GM21447 (cell line): ENCODE measurements at regions not wholly inside any gene's neighbourhood (a gene's known extent, or its start where the extent isn't known, plus 50 kb on each side); places are given as distances from the start of the nearest gene placed in this dataset.

Experiments used
- ATAC-seq: cut with Tn5 transposase; IDR thresholded peaks from one replicate; pipeline ENCODE4 v1.9.1; 2021; ENCODE audit not compliant: unreplicated experiment

- no peak for ATAC-seq
These were observed 191.6 kb upstream of the CADM1 start for GRCh38 chr11:115695677-115696364.

GRCh38 chr11:115693002-115693401 is 188.8 kb upstream of the CADM1 start:
- ATAC-seq, result no peak

GRCh38 chr11:115691030-115691429 is 186.8 kb upstream of the CADM1 start:
- no peak for ATAC-seq

- no peak for ATAC-seq
These were observed 183.7 kb upstream of the CADM1 start for GRCh38 chr11:115687934-115688333.

- no peak for ATAC-seq
These were observed 180.5 kb upstream of the CADM1 start for GRCh38 chr11:115684699-115685098.

GRCh38 chr11:115684135-115684534 is 179.9 kb upstream of the CADM1 start:
- no peak for ATAC-seq

- ATAC-seq, result no peak
These were observed 178.7 kb upstream of the CADM1 start for GRCh38 chr11:115682888-115683287.

GRCh38 chr11:115682101-115682500 is 177.9 kb upstream of the CADM1 start:
- no peak for ATAC-seq

GRCh38 chr11:115679945-115680344 is 175.7 kb upstream of the CADM1 start:
- no peak for ATAC-seq

GRCh38 chr11:115678942-115679341 is 174.7 kb upstream of the CADM1 start:
- no peak for ATAC-seq

GRCh38 chr11:115677190-115677589 is 173.0 kb upstream of the CADM1 start:
- no peak for ATAC-seq

GRCh38 chr11:115676768-115677167 is 172.6 kb upstream of the CADM1 start:
- no peak for ATAC-seq

GRCh38 chr11:115676206-115676605 is 172.0 kb upstream of the CADM1 start:
- no peak for ATAC-seq

- no peak for ATAC-seq
These were observed 170.8 kb upstream of the CADM1 start for GRCh38 chr11:115674937-115675544.

- ATAC-seq, result no peak
These were observed 170.1 kb upstream of the CADM1 start for GRCh38 chr11:115674176-115674936.

GRCh38 chr11:115673720-115674119 is 169.5 kb upstream of the CADM1 start:
- ATAC-seq, result no peak

- no peak for ATAC-seq
These were observed 168.8 kb upstream of the CADM1 start for GRCh38 chr11:115672999-115673411.

GRCh38 chr11:115672412-115672811 is 168.2 kb upstream of the CADM1 start:
- no peak for ATAC-seq

- ATAC-seq, result no peak
These were observed 166.5 kb upstream of the CADM1 start for GRCh38 chr11:115670538-115671205.

GRCh38 chr11:115665958-115666357 is 161.7 kb upstream of the CADM1 start:
- no peak for ATAC-seq

GRCh38 chr11:115665175-115665821 is 161.1 kb upstream of the CADM1 start:
- no peak for ATAC-seq
